Testis (tissue), 2 donors: ENCODE measurements at regions not wholly inside any gene's neighbourhood (a gene's known extent, or its start where the extent isn't known, plus 50 kb on each side); places are given as distances from the start of the nearest gene placed in this dataset.

Experiments used
- POLR2A ChIP-seq: fragments of 450-650 bp; IDR thresholded peaks from one replicate; pipeline ENCODE4 v1.6.1; 2017; ENCODE audit warnings: antibody characterized with exemption, mild to moderate bottlenecking, moderate library complexity
- TF ChIP-seq, protein P1 (sequence below), 3 experiments: fragments of 450-650 bp in 2 of 3; fragments of 200-600 bp in 1 of 3; sonication (generic) in 1 of 3; IDR thresholded peaks; one replicate each; pipeline ENCODE4 v1.5.1; 2016 to 2019; ENCODE audit warnings: antibody characterized with exemption in 3 of 3, mild to moderate bottlenecking in 2 of 3, moderate library complexity in 1 of 3

GRCh38 chr2:198782734-198783133 lies 675.0 kb downstream of the SATB2 start:
- TF ChIP-seq, protein P1, sequence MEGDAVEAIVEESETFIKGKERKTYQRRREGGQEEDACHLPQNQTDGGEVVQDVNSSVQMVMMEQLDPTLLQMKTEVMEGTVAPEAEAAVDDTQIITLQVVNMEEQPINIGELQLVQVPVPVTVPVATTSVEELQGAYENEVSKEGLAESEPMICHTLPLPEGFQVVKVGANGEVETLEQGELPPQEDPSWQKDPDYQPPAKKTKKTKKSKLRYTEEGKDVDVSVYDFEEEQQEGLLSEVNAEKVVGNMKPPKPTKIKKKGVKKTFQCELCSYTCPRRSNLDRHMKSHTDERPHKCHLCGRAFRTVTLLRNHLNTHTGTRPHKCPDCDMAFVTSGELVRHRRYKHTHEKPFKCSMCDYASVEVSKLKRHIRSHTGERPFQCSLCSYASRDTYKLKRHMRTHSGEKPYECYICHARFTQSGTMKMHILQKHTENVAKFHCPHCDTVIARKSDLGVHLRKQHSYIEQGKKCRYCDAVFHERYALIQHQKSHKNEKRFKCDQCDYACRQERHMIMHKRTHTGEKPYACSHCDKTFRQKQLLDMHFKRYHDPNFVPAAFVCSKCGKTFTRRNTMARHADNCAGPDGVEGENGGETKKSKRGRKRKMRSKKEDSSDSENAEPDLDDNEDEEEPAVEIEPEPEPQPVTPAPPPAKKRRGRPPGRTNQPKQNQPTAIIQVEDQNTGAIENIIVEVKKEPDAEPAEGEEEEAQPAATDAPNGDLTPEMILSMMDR (IDR thresholded peaks at IDR 0.05): no peak
- TF ChIP-seq POLR2A: no peak
